PC-3 (cell line): ENCODE measurements at regions not wholly inside any gene's neighbourhood (a gene's known extent, or its start where the extent isn't known, plus 50 kb on each side); places are given as distances from the start of the nearest gene placed in this dataset.

ENCODE experiments used
- ATAC-seq: fragments of 200-7000 bp; cut with Tn5 transposase; 2 replicates; pipeline ENCODE4 v1.9.1; 2020; ENCODE audit warnings: mild to moderate bottlenecking, moderate library complexity
- BruUV-seq: library from RNA; stranded (reverse); fragments of 400-500 nt; replicated peaks from 2 replicates; lab custom pipeline; 2021; lab: Mats Ljungman, UMichigan
- CTCF ChIA-PET: fragments of 300-600 bp; sonication (Branson Sonifier 250); formaldehyde crosslinking; loops from one replicate; lab custom pipeline; 2022; ENCODE audit warnings: antibody characterized with exemption; lab: Charles Lee
- POLR2A ChIA-PET: fragments of 300-600 bp; sonication (Branson Sonifier 250); formaldehyde crosslinking; loops from one replicate; lab custom pipeline; 2022; ENCODE audit warnings: antibody characterized with exemption; ENCODE audit not compliant: unreplicated experiment; lab: Charles Lee
- DNase-seq: peaks from one replicate; pipeline ENCODE4 v3.0.0-alpha.2; 2015
- H2AFZ ChIP-seq: fragments of 300-600 bp; sonication (generic); 2 replicates; pipeline ENCODE4 v1.6.0; 2016; ENCODE audit warnings: antibody characterized with exemption, low read length
- H3F3A ChIP-seq: fragments of 300-600 bp; sonication (generic); one replicate; pipeline ENCODE4 v1.6.0; 2017; ENCODE audit warnings: antibody characterized with exemption, low read length, control low read depth, mild to moderate bottlenecking; ENCODE audit not compliant: unreplicated experiment
- H3K27ac ChIP-seq: fragments of 300-600 bp; sonication (generic); 2 replicates; pipeline ENCODE4 v1.5.1; 2016; ENCODE audit warnings: mild to moderate bottlenecking, low read length
- H3K27me3 ChIP-seq: fragments of 300-600 bp; sonication (generic); 2 replicates; pipeline ENCODE4 v1.6.1; 2016; ENCODE audit warnings: low read length, mixed read lengths
- H3K36me3 ChIP-seq: fragments of 300-600 bp; sonication (generic); 2 replicates; pipeline ENCODE4 v1.6.1; 2016; ENCODE audit warnings: low read depth, mixed run types, low read length, mixed read lengths
- H3K4me1 ChIP-seq: fragments of 300-600 bp; sonication (generic); 2 replicates; pipeline ENCODE4 v1.5.1; 2016; ENCODE audit warnings: low read length; ENCODE audit not compliant: insufficient read depth
- H3K4me2 ChIP-seq: fragments of 300-600 bp; sonication (generic); 2 replicates; pipeline ENCODE4 v1.6.0; 2016; ENCODE audit warnings: low read length
- H3K4me3 ChIP-seq: fragments of 300-600 bp; sonication (generic); 2 replicates; pipeline ENCODE4 v1.5.1; 2016; ENCODE audit warnings: mild to moderate bottlenecking, low read length, mixed read lengths
- H3K79me2 ChIP-seq: fragments of 300-600 bp; sonication (generic); 2 replicates; pipeline ENCODE4 v1.6.1; 2017; ENCODE audit warnings: low read length, mixed read lengths
- H3K9ac ChIP-seq: fragments of 300-600 bp; sonication (generic); 2 replicates; pipeline ENCODE4 v1.6.0; 2016; ENCODE audit warnings: mild to moderate bottlenecking, low read length
- H3K9me2 ChIP-seq: fragments of 300-600 bp; sonication (generic); replicated peaks from 2 replicates; pipeline ENCODE4 v1.6.1; 2016; ENCODE audit warnings: mixed run types, low read length, mixed read lengths
- H3K9me3 ChIP-seq: fragments of 300-600 bp; sonication (generic); 2 replicates; pipeline ENCODE4 v1.6.1; 2016; ENCODE audit warnings: low read length, mixed read lengths
- H4K20me1 ChIP-seq: fragments of 300-600 bp; sonication (generic); 2 replicates; pipeline ENCODE4 v1.6.1; 2016; ENCODE audit warnings: low read length, mixed read lengths
- CTCF ChIP-seq: fragments of 300-600 bp; sonication (generic); conservative IDR thresholded peaks from 2 replicates; pipeline ENCODE4 v1.5.1; 2017; ENCODE audit warnings: antibody characterized with exemption, low read depth, mild to moderate bottlenecking, low read length
- EZH2 ChIP-seq: fragments of 300-600 bp; sonication (generic); IDR thresholded peaks from one replicate; pipeline ENCODE4 v1.6.1; 2017; ENCODE audit warnings: antibody characterized with exemption, mild to moderate bottlenecking, low read length; ENCODE audit not compliant: unreplicated experiment
- EZH2phosphoT487 ChIP-seq: fragments of 300-600 bp; sonication (generic); IDR thresholded peaks from 2 replicates; pipeline ENCODE4 v1.6.1; 2018; ENCODE audit warnings: mild to moderate bottlenecking, antibody characterized with exemption, low read length, borderline replicate concordance
- intact Hi-C: fragments of 100-400 bp; cut with micrococcal nuclease; formaldehyde crosslinking; loops from 2 replicates; pipeline ENCODE4 v1.9.0; 2023

- H3K36me3 ChIP-seq: no peaks in the 10 kb centered on the region
- no peak overlapping the region for H3K27ac ChIP-seq
- H3K9me2 ChIP-seq: no peaks in the 10 kb centered on the region
- intact Hi-C loops: no loop called here
- H2AFZ ChIP-seq: no peak overlapping the region
- no peaks in the 10 kb centered on the region for H3K4me1 ChIP-seq
- H3F3A ChIP-seq: no peaks in the 10 kb centered on the region
- ATAC-seq: no peak
- POLR2A ChIA-PET: no interaction called here
- CTCF ChIA-PET: no interaction called here
- H3K9me3 ChIP-seq: no peaks in the 10 kb centered on the region
- no peaks in the 10 kb centered on the region for H4K20me1 ChIP-seq
- no peak for DNase-seq
- no peak overlapping the region for H3K4me3 ChIP-seq
- TF ChIP-seq CTCF (no peak), EZH2phosphoT487 (no peak), EZH2 (no peak)
- no peak overlapping the region for H3K4me2 ChIP-seq
- H3K9ac ChIP-seq: no peak overlapping the region
- BruUV-seq: no TSS peak
- H3K79me2 ChIP-seq: no peaks in the 10 kb centered on the region
- H3K27me3 ChIP-seq: peaks cover 24% of the 10 kb centered on the region
Measured at GRCh38 chr1:30348147-30348546, 375.2 kb downstream of the MATN1 start.

GRCh38 chr1:30345491-30346130 lies 377.8 kb downstream of the MATN1 start:
- no peak for TF ChIP-seq EZH2phosphoT487
- no peak for TF ChIP-seq EZH2
- no peak for TF ChIP-seq CTCF
- no peaks in the 10 kb centered on the region for H3K4me1 ChIP-seq
- intact Hi-C loops: no loop called here
- H3K9me3 ChIP-seq: no peaks in the 10 kb centered on the region
- no peak overlapping the region for H2AFZ ChIP-seq
- ATAC-seq: no peak
- no peak overlapping the region for H3K9ac ChIP-seq
- H3K79me2 ChIP-seq: no peaks in the 10 kb centered on the region
- ChIA-PET POLR2A (no interaction called here), CTCF (no interaction called here)
- no peaks in the 10 kb centered on the region for H3K36me3 ChIP-seq
- peaks cover 36% of the 10 kb centered on the region for H3K27me3 ChIP-seq
- H3F3A ChIP-seq: no peaks in the 10 kb centered on the region
- no peaks in the 10 kb centered on the region for H3K9me2 ChIP-seq
- no TSS peak for BruUV-seq
- DNase-seq: no peak
- no peaks in the 10 kb centered on the region for H4K20me1 ChIP-seq
- H3K4me2 ChIP-seq: no peak overlapping the region
- H3K27ac ChIP-seq: no peak overlapping the region
- no peak overlapping the region for H3K4me3 ChIP-seq

- ChIA-PET CTCF (no interaction called here), POLR2A (no interaction called here)
- Histone ChIP-seq H3K79me2 (no peaks in the 10 kb centered on the region), H3K9ac (no peak overlapping the region), H3F3A (no peaks in the 10 kb centered on the region), H3K27ac (no peak overlapping the region), H3K4me1 (no peaks in the 10 kb centered on the region), H4K20me1 (no peaks in the 10 kb centered on the region), H2AFZ (no peak overlapping the region), H3K4me2 (no peak overlapping the region), H3K9me2 (no peaks in the 10 kb centered on the region), H3K9me3 (no peaks in the 10 kb centered on the region), H3K27me3 (peaks cover 36% of the 10 kb centered on the region), H3K36me3 (no peaks in the 10 kb centered on the region), H3K4me3 (no peak overlapping the region)
- no peak for DNase-seq
- no peak for ATAC-seq
- no peak for TF ChIP-seq EZH2phosphoT487
- TF ChIP-seq CTCF: no peak
- TF ChIP-seq EZH2: no peak
- no TSS peak for BruUV-seq
- intact Hi-C loops: no loop called here
Measured at GRCh38 chr1:30343562-30343961, 379.8 kb downstream of the MATN1 start.
